Mesenchymal stem cell (in vitro differentiated cells and primary cell): ENCODE measurements at regions not wholly inside any gene's neighbourhood (a gene's known extent, or its start where the extent isn't known, plus 50 kb on each side); places are given as distances from the start of the nearest gene placed in this dataset.

ENCODE experiments used
- DNase-seq: peaks from one replicate; pipeline ENCODE4 v3.0.0-alpha.2; 2013
- H2AFZ ChIP-seq: one replicate; pipeline ENCODE4 v1.6.1; 2013; ENCODE audit warnings: low read depth, mild to moderate bottlenecking, control low read depth, inconsistent platforms, low read length, moderate library complexity
- H2AK5ac ChIP-seq: 2 replicates; pipeline ENCODE4 v1.6.1; 2013; ENCODE audit warnings: low read length, moderate library complexity, mild to moderate bottlenecking, inconsistent platforms; ENCODE audit not compliant: severe bottlenecking
- H2BK120ac ChIP-seq: one replicate; pipeline ENCODE4 v1.6.1; 2013; ENCODE audit warnings: low read depth, mild to moderate bottlenecking, inconsistent platforms, low read length, moderate library complexity
- H2BK12ac ChIP-seq, 2 experiments: one replicate each; pipeline ENCODE4 v1.6.1; 2013; ENCODE audit warnings: inconsistent platforms in 2 of 2, low read length in 2 of 2, mild to moderate bottlenecking in 2 of 2, moderate library complexity in 2 of 2, control low read depth in 1 of 2
- H2BK15ac ChIP-seq: one replicate; pipeline ENCODE4 v1.6.1; 2013; ENCODE audit warnings: mild to moderate bottlenecking, low read depth, inconsistent platforms; ENCODE audit not compliant: poor library complexity, severe bottlenecking
- H2BK5ac ChIP-seq: 2 replicates; pipeline ENCODE4 v1.6.1; 2013; ENCODE audit warnings: low read depth, mild to moderate bottlenecking, low read length, control low read depth, inconsistent platforms; ENCODE audit not compliant: poor library complexity, severe bottlenecking
- H3K14ac ChIP-seq, 2 experiments: one replicate each; pipeline ENCODE4 v1.6.1; 2013; ENCODE audit warnings: inconsistent platforms in 2 of 2, low read length in 2 of 2, control low read depth in 1 of 2, mild to moderate bottlenecking in 1 of 2, moderate library complexity in 1 of 2
- H3K18ac ChIP-seq, 2 experiments: one replicate each; pipeline ENCODE4 v1.6.1; 2013; ENCODE audit warnings: inconsistent platforms in 2 of 2, low read length in 2 of 2, control low read depth in 1 of 2, low read depth in 1 of 2, mild to moderate bottlenecking in 1 of 2
- H3K23ac ChIP-seq, 2 experiments: one replicate each; pipeline ENCODE4 v1.6.1; 2013; ENCODE audit warnings: inconsistent platforms in 2 of 2, low read length in 2 of 2, mild to moderate bottlenecking in 2 of 2, moderate library complexity in 2 of 2, control low read depth in 1 of 2
- H3K27ac ChIP-seq: 2 replicates; pipeline ENCODE4 v1.5.1; 2013; ENCODE audit warnings: mild to moderate bottlenecking, moderate library complexity, low read length, control low read depth, inconsistent platforms; ENCODE audit not compliant: poor library complexity, severe bottlenecking
- H3K27me3 ChIP-seq, 2 experiments: 2 replicates each; pipeline versions ENCODE4 v1.6.1 to v1.7.0; 2013; ENCODE audit warnings: low read length in 2 of 2, mild to moderate bottlenecking in 2 of 2, moderate library complexity in 2 of 2, control low read depth in 1 of 2, inconsistent platforms in 1 of 2; ENCODE audit not compliant: control insufficient read depth in 1 of 2, insufficient read depth in 1 of 2
- H3K36me3 ChIP-seq, 2 experiments: 2 replicates each; pipeline versions ENCODE4 v1.6.1 to v1.7.0; 2013; ENCODE audit warnings: low read length in 2 of 2, control low read depth in 1 of 2, inconsistent platforms in 1 of 2, low read depth in 1 of 2, mild to moderate bottlenecking in 1 of 2; ENCODE audit not compliant: insufficient read depth in 2 of 2, control insufficient read depth in 1 of 2
- H3K4ac ChIP-seq, 2 experiments: one replicate each; pipeline ENCODE4 v1.6.1; 2013; ENCODE audit warnings: inconsistent platforms in 2 of 2, low read length in 2 of 2, mild to moderate bottlenecking in 2 of 2, moderate library complexity in 2 of 2, control low read depth in 1 of 2, low read depth in 1 of 2
- H3K4me1 ChIP-seq: 2 replicates; pipeline ENCODE4 v1.6.1; 2013; ENCODE audit warnings: low read depth, low read length, control low read depth; ENCODE audit not compliant: control insufficient read depth, insufficient read depth
- H3K4me2 ChIP-seq: 2 replicates; pipeline ENCODE4 v1.6.1; 2013; ENCODE audit warnings: low read length, mild to moderate bottlenecking, inconsistent platforms; ENCODE audit not compliant: poor library complexity, severe bottlenecking
- H3K4me3 ChIP-seq, 2 experiments: 2 replicates each; pipeline versions ENCODE4 v1.5.1 to v1.7.0; 2013; ENCODE audit warnings: low read length in 2 of 2, mild to moderate bottlenecking in 2 of 2, control low read depth in 1 of 2, low read depth in 1 of 2; ENCODE audit not compliant: insufficient read depth in 1 of 2
- H3K79me1 ChIP-seq: replicated peaks from 2 replicates; pipeline ENCODE4 v1.6.1; 2013; ENCODE audit warnings: mild to moderate bottlenecking, control low read depth, low read length, inconsistent platforms; ENCODE audit not compliant: poor library complexity, severe bottlenecking
- H3K9ac ChIP-seq: 2 replicates; pipeline ENCODE4 v1.7.0; 2013; ENCODE audit warnings: mild to moderate bottlenecking, low read length, moderate library complexity
- H3K9me3 ChIP-seq: 2 replicates; pipeline ENCODE4 v1.7.0; 2013; ENCODE audit warnings: mild to moderate bottlenecking, low read length; ENCODE audit not compliant: control insufficient read depth
- H4K8ac ChIP-seq: one replicate; pipeline ENCODE4 v1.6.1; 2013; ENCODE audit warnings: inconsistent platforms, mild to moderate bottlenecking, low read length, moderate library complexity
- H4K91ac ChIP-seq: one replicate; pipeline ENCODE4 v1.6.1; 2013; ENCODE audit warnings: mild to moderate bottlenecking, low read length, inconsistent platforms
- WGBS: methylation state at CpG from one replicate; pipeline ENCODE4 v1.1.7; 2013; ENCODE audit warnings: mixed read lengths; 5-methylcytosine and 5-hydroxymethylcytosine counted together

- Histone ChIP-seq H3K18ac (no peak overlapping the region), H3K9ac (no peak overlapping the region), H2AFZ (no peak overlapping the region), H2BK5ac (no peak overlapping the region), H2BK120ac (no peak overlapping the region), H4K91ac (no peak overlapping the region), H3K27ac (no peak overlapping the region), H2AK5ac (no peak overlapping the region), H3K27me3 (no peaks in the 10 kb centered on the region), H3K4me1 (peaks cover 2% of the 10 kb centered on the region), H4K8ac (no peak overlapping the region), H2BK15ac (no peak overlapping the region), H3K36me3 (no peaks in the 10 kb centered on the region), H2BK12ac (no peak overlapping the region), H3K9me3 (no peaks in the 10 kb centered on the region), H3K4me2 (no peak overlapping the region), H3K4me3 (no peak overlapping the region), H3K79me1 (no peaks in the 10 kb centered on the region), H3K4ac (no peak overlapping the region), H3K23ac (no peak overlapping the region), H3K14ac (no peak overlapping the region)
- no peak for DNase-seq
These were observed 136.8 kb downstream of the RDH14 start for GRCh38 chr2:18423636-18424035.

GRCh38 chr2:18422432-18423165 lies 137.9 kb downstream of the RDH14 start:
- no peak overlapping the region for H3K4me3 ChIP-seq
- no peaks in the 10 kb centered on the region for H3K9me3 ChIP-seq
- no peaks in the 10 kb centered on the region for H3K27me3 ChIP-seq
- H3K4me2 ChIP-seq: no peak overlapping the region
- no peak overlapping the region for H4K91ac ChIP-seq
- peaks cover 2% of the 10 kb centered on the region for H3K4me1 ChIP-seq
- no peak overlapping the region for H4K8ac ChIP-seq
- H3K9ac ChIP-seq: no peak overlapping the region
- no peak overlapping the region for H2BK12ac ChIP-seq
- H2BK120ac ChIP-seq: no peak overlapping the region
- no peaks in the 10 kb centered on the region for H3K79me1 ChIP-seq
- no peak overlapping the region for H3K18ac ChIP-seq
- no peak overlapping the region for H2AFZ ChIP-seq
- no peak overlapping the region for H3K23ac ChIP-seq
- H3K4ac ChIP-seq: no peak overlapping the region
- H3K27ac ChIP-seq: no peak overlapping the region
- H2BK5ac ChIP-seq: no peak overlapping the region
- no peak overlapping the region for H3K14ac ChIP-seq
- no peak overlapping the region for H2AK5ac ChIP-seq
- peak; percentile 31 for DNase-seq
- no CpG with 5 or more reads among the region's 2 CpGs for WGBS
- H2BK15ac ChIP-seq: no peak overlapping the region
- H3K36me3 ChIP-seq: no peaks in the 10 kb centered on the region

GRCh38 chr2:18413676-18414396 lies 146.6 kb downstream of the RDH14 start:
- no peak overlapping the region for H3K23ac ChIP-seq
- H2BK5ac ChIP-seq: no peak overlapping the region
- peak overlapping the region; percentile 66 for H3K9ac ChIP-seq
- no peak overlapping the region for H2BK15ac ChIP-seq
- H3K4ac ChIP-seq: no peak overlapping the region
- no peak overlapping the region for H3K18ac ChIP-seq
- no peaks in the 10 kb centered on the region for H3K36me3 ChIP-seq
- peak; percentile 88 for DNase-seq
- H3K27ac ChIP-seq: peak overlapping the region; percentile 75
- no peaks in the 10 kb centered on the region for H3K9me3 ChIP-seq
- H2BK12ac ChIP-seq: no peak overlapping the region
- H2BK120ac ChIP-seq: no peak overlapping the region
- peak overlapping the region in 1 of 2 experiments; percentile 44 for H3K4me3 ChIP-seq
- H3K4me2 ChIP-seq: peak overlapping the region; percentile 3
- H3K14ac ChIP-seq: no peak overlapping the region
- no peak overlapping the region for H4K91ac ChIP-seq
- no peaks in the 10 kb centered on the region for H3K79me1 ChIP-seq
- no peaks in the 10 kb centered on the region for H3K27me3 ChIP-seq
- no peak overlapping the region for H2AFZ ChIP-seq
- WGBS: 27% methylated on average over 1 of the region's 2 CpGs
- no peaks in the 10 kb centered on the region for H3K4me1 ChIP-seq
- H4K8ac ChIP-seq: no peak overlapping the region
- H2AK5ac ChIP-seq: no peak overlapping the region

- no CpG with 5 or more reads among the region's 3 CpGs for WGBS
- peak overlapping the region in 1 of 2 experiments; percentile 44 for H3K4me3 ChIP-seq
- no peaks in the 10 kb centered on the region for H3K4me1 ChIP-seq
- H3K23ac ChIP-seq: no peak overlapping the region
- H3K4ac ChIP-seq: no peak overlapping the region
- peak; percentile 24 for DNase-seq
- H3K79me1 ChIP-seq: no peaks in the 10 kb centered on the region
- H3K9ac ChIP-seq: peak overlapping the region; percentile 66
- no peak overlapping the region for H4K8ac ChIP-seq
- no peak overlapping the region for H2BK15ac ChIP-seq
- no peak overlapping the region for H4K91ac ChIP-seq
- H2AK5ac ChIP-seq: no peak overlapping the region
- no peak overlapping the region for H3K14ac ChIP-seq
- H3K36me3 ChIP-seq: no peaks in the 10 kb centered on the region
- H3K27ac ChIP-seq: peak overlapping the region; percentile 75
- no peak overlapping the region for H3K4me2 ChIP-seq
- H2BK12ac ChIP-seq: no peak overlapping the region
- no peak overlapping the region for H2BK120ac ChIP-seq
- no peak overlapping the region for H3K18ac ChIP-seq
- no peak overlapping the region for H2BK5ac ChIP-seq
- no peaks in the 10 kb centered on the region for H3K9me3 ChIP-seq
- no peaks in the 10 kb centered on the region for H3K27me3 ChIP-seq
- no peak overlapping the region for H2AFZ ChIP-seq
These were observed 147.3 kb downstream of the RDH14 start for GRCh38 chr2:18412980-18413675.
